Karpas-422 (cell line): ENCODE measurements at regions not wholly inside any gene's neighbourhood (a gene's known extent, or its start where the extent isn't known, plus 50 kb on each side); places are given as distances from the start of the nearest gene placed in this dataset.

ENCODE experiments used
- DNase-seq: peaks from one replicate; pipeline ENCODE4 v3.0.0-alpha.2; 2015
- H2AFZ ChIP-seq: fragments of 200-600 bp; sonication (generic); 2 replicates; pipeline ENCODE4 v1.6.1; 2014; ENCODE audit warnings: antibody characterized with exemption, low read length, mixed read lengths
- H3K27ac ChIP-seq: fragments of 200-600 bp; sonication (generic); 2 replicates; pipeline ENCODE4 v1.5.1; 2014; ENCODE audit warnings: mild to moderate bottlenecking, low read length, moderate library complexity
- H3K27me3 ChIP-seq: fragments of 200-600 bp; sonication (generic); 2 replicates; pipeline ENCODE4 v1.6.1; 2014; ENCODE audit warnings: low read length, mixed read lengths
- H3K36me3 ChIP-seq: fragments of 200-600 bp; sonication (generic); 2 replicates; pipeline ENCODE4 v1.6.1; 2014; ENCODE audit warnings: low read length, mixed read lengths; ENCODE audit not compliant: insufficient read depth
- H3K4me1 ChIP-seq: fragments of 200-600 bp; sonication (generic); 2 replicates; pipeline ENCODE4 v1.6.1; 2014; ENCODE audit warnings: mild to moderate bottlenecking, low read length, mixed read lengths
- H3K4me2 ChIP-seq: fragments of 200-600 bp; sonication (generic); 2 replicates; pipeline ENCODE4 v1.6.1; 2014; ENCODE audit warnings: low read length, low read depth, mild to moderate bottlenecking; ENCODE audit not compliant: poor library complexity, severe bottlenecking
- H3K4me3 ChIP-seq: fragments of 200-600 bp; sonication (generic); 2 replicates; pipeline ENCODE4 v1.5.1; 2014; ENCODE audit warnings: mild to moderate bottlenecking, antibody characterized with exemption, low read length, mixed read lengths
- H3K79me2 ChIP-seq: fragments of 200-600 bp; sonication (generic); 2 replicates; pipeline ENCODE4 v1.6.1; 2014; ENCODE audit warnings: mild to moderate bottlenecking, low read length, mixed read lengths
- H3K9ac ChIP-seq: fragments of 200-600 bp; sonication (generic); 2 replicates; pipeline ENCODE4 v1.6.0; 2014; ENCODE audit warnings: low read length
- H3K9me2 ChIP-seq: fragments of 200-600 bp; sonication (generic), shearing (Covaris generic); replicated peaks from 2 replicates; pipeline ENCODE4 v1.6.0; 2014; ENCODE audit warnings: mild to moderate bottlenecking, low read length, moderate library complexity; ENCODE audit not compliant: insufficient read depth
- H3K9me3 ChIP-seq: fragments of 300-700, 200-600 bp; sonication (generic); 2 replicates; pipeline ENCODE4 v1.6.1; 2014; ENCODE audit warnings: low read length, mixed read lengths
- H4K20me1 ChIP-seq: fragments of 200-600 bp; sonication (generic); 2 replicates; pipeline ENCODE4 v1.6.1; 2014; ENCODE audit warnings: mild to moderate bottlenecking, antibody characterized with exemption, low read length, low read depth; ENCODE audit not compliant: insufficient read depth

GRCh38 chr2:146532009-146532408 lies 1312.8 kb upstream of the ACVR2A start:
- Histone ChIP-seq H3K4me3 (no peak overlapping the region), H3K27me3 (no peaks in the 10 kb centered on the region), H3K4me2 (no peak overlapping the region), H4K20me1 (no peaks in the 10 kb centered on the region), H2AFZ (no peak overlapping the region), H3K79me2 (no peaks in the 10 kb centered on the region), H3K27ac (no peak overlapping the region), H3K36me3 (no peaks in the 10 kb centered on the region), H3K9me3 (no peaks in the 10 kb centered on the region), H3K9ac (no peak overlapping the region), H3K9me2 (no peaks in the 10 kb centered on the region), H3K4me1 (no peaks in the 10 kb centered on the region)
- no peak for DNase-seq

DNA sequence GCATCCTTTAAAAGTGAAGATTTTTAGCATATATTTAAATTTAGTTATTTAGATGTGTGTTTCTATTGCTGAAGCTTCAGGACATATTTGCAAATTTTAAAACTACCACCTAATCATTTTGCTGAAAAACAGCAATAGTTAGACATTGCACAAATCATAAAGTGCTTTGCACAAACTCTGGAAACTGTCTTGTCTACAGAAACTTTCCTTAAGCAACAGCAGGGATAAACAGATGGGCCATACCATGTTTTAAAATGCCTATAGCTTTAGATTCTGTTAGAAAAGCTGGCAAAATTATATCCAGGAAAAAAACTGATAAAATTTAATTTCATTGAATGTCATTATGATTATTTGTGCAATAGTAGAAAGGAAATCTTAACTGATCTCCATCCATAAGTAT lies 1313.9 kb upstream of the ACVR2A start:
- H3K79me2 ChIP-seq = no peaks in the 10 kb centered on the region
- no peaks in the 10 kb centered on the region for H3K27me3 ChIP-seq
- no peaks in the 10 kb centered on the region for H4K20me1 ChIP-seq
- H3K36me3 ChIP-seq = no peaks in the 10 kb centered on the region
- no peak overlapping the region for H2AFZ ChIP-seq
- no peak overlapping the region for H3K9ac ChIP-seq
- H3K9me3 ChIP-seq = no peaks in the 10 kb centered on the region
- no peak overlapping the region for H3K27ac ChIP-seq
- no peak for DNase-seq
- H3K4me2 ChIP-seq = no peak overlapping the region
- H3K4me1 ChIP-seq = no peaks in the 10 kb centered on the region
- H3K9me2 ChIP-seq = no peaks in the 10 kb centered on the region
- H3K4me3 ChIP-seq = no peak overlapping the region

DNA sequence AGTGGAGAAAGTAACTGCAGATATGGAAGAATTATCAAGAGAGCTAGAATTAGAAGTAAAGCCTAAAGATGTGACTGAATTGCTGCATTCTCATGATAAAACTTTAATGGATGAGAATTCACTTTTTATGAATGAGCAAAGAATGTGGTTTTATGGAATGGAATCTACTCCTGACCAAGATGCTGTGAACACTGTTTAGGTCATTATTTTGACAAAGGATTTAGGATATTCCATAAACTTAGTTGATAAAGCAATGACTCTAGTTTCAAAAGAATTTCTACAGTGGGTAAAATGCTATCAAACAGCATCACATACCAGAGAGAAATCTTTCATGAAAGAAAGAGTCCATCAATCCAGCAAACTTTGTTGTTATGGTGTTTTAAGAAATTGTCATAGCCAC lies 1317.7 kb upstream of the ACVR2A start:
- Histone ChIP-seq H4K20me1 (no peaks in the 10 kb centered on the region), H3K27ac (no peak overlapping the region), H3K9me2 (no peaks in the 10 kb centered on the region), H2AFZ (no peak overlapping the region), H3K79me2 (no peaks in the 10 kb centered on the region), H3K9ac (no peak overlapping the region), H3K9me3 (no peaks in the 10 kb centered on the region), H3K4me3 (no peak overlapping the region), H3K27me3 (no peaks in the 10 kb centered on the region), H3K4me1 (no peaks in the 10 kb centered on the region), H3K36me3 (no peaks in the 10 kb centered on the region), H3K4me2 (no peak overlapping the region)
- no peak for DNase-seq

DNA sequence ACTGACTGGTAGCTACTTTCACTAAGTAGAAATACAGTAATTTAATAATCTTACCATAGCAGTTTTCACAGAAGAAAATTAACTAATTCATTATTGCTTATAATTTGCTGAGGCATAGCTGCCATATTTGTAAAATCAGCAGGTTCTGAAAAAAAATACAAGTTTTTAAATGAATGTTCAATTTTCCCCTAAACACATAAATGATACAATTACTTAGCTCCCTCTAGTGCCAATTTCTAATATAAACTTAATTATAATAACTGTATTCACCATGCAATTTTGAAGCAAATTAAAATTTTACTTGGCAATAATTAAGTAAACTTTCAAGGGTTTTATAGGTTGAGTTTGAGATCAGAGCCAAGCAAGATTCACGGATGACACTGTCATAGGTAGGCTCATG lies 1321.6 kb upstream of the ACVR2A start:
- no peaks in the 10 kb centered on the region for H3K9me2 ChIP-seq
- H2AFZ ChIP-seq = no peak overlapping the region

DNA sequence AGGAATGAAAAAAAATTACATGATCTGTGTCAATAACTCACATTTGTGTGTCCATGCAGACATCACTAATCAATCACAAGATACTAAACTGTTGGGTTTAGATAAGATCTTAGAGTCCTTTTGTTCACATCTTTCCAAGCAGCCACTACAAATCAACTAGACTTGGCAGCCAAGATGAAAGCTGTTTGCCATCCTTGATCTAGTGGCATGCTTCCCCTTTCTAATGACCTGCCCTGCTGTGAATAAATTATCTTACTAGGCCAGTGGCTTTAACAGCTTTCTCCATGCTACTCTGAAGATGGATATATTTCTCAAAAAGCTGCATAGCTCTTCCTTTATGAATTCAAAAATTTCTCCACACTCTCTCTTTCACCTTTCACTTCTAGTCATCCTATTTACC lies 1338.0 kb upstream of the ACVR2A start:
- no peak for DNase-seq
- Histone ChIP-seq H2AFZ (no peak overlapping the region), H3K36me3 (no peaks in the 10 kb centered on the region), H3K79me2 (no peaks in the 10 kb centered on the region), H3K4me2 (no peak overlapping the region), H3K27ac (no peak overlapping the region), H3K4me1 (no peaks in the 10 kb centered on the region), H3K4me3 (no peak overlapping the region), H3K9ac (no peak overlapping the region), H4K20me1 (no peaks in the 10 kb centered on the region), H3K9me2 (peaks cover 4% of the 10 kb centered on the region; the same call in 1 of the 2 replicates), H3K9me3 (no peaks in the 10 kb centered on the region), H3K27me3 (no peaks in the 10 kb centered on the region)

More for the DNA sequence above, 1321.6 kb upstream of the ACVR2A start:
- no peaks in the 10 kb centered on the region for H3K9me3 ChIP-seq
- H3K36me3 ChIP-seq = no peaks in the 10 kb centered on the region
- H3K9ac ChIP-seq = no peak overlapping the region
- H3K4me2 ChIP-seq = no peak overlapping the region
- peak; percentile 69 for DNase-seq
- no peaks in the 10 kb centered on the region for H4K20me1 ChIP-seq
- no peaks in the 10 kb centered on the region for H3K4me1 ChIP-seq
- H3K27ac ChIP-seq = no peak overlapping the region
- no peaks in the 10 kb centered on the region for H3K79me2 ChIP-seq
- H3K27me3 ChIP-seq = no peaks in the 10 kb centered on the region
- H3K4me3 ChIP-seq = no peak overlapping the region

DNA sequence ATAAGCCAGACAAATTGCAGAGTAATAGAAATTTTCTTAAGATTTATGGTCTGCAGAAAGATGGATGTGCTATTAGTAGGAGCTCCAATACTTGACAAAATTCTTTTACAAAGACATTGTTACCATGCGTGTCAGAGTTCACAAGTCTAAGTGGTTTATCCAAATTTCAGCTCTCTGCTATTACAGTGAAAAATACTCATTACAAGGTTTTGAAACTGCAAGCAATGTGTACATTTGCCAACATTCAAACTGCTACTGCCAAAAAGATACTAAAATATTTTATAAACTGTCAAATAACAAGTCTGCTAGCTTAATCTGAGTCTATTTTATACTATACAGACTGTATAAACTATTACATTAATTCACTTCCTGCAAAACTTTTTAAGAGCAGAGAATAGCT lies 1341.5 kb upstream of the ACVR2A start:
- Histone ChIP-seq H3K4me1 (no peaks in the 10 kb centered on the region), H3K4me2 (no peak overlapping the region), H3K9me2 (peaks cover 4% of the 10 kb centered on the region; the same call in 1 of the 2 replicates), H3K9ac (no peak overlapping the region), H3K27me3 (no peaks in the 10 kb centered on the region), H3K36me3 (no peaks in the 10 kb centered on the region), H2AFZ (no peak overlapping the region), H3K79me2 (no peaks in the 10 kb centered on the region), H3K27ac (no peak overlapping the region), H3K9me3 (no peaks in the 10 kb centered on the region), H4K20me1 (no peaks in the 10 kb centered on the region), H3K4me3 (no peak overlapping the region)
- no peak for DNase-seq

DNA sequence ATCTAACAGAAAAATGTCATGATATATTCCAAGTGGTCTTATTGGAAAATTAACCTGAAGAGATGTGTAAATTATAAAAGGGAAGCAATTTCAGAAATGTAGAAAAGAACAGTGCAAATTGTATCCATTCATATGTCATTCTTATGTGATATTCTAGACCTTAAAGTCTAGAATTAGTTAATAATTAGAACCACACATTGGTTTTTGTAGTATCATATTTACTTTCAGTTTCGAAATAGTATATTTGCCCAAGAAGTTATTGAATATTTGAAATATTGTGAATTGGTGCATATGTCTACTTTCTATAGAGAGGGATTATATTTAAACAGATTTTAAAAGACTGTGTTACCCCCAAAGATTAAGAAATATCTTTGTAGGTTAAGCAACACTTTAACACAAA lies 1348.6 kb upstream of the ACVR2A start:
- no peaks in the 10 kb centered on the region for H3K9me2 ChIP-seq
- no peaks in the 10 kb centered on the region for H3K36me3 ChIP-seq
- H3K27me3 ChIP-seq = no peaks in the 10 kb centered on the region
- no peaks in the 10 kb centered on the region for H4K20me1 ChIP-seq
- H3K9me3 ChIP-seq = no peaks in the 10 kb centered on the region; the same call in 1 of the 2 replicates
- H3K4me2 ChIP-seq = no peak overlapping the region
- H3K4me1 ChIP-seq = no peaks in the 10 kb centered on the region
- H3K27ac ChIP-seq = no peak overlapping the region
- H2AFZ ChIP-seq = no peak overlapping the region
- H3K4me3 ChIP-seq = no peak overlapping the region
- DNase-seq = no peak
- no peaks in the 10 kb centered on the region for H3K79me2 ChIP-seq
- no peak overlapping the region for H3K9ac ChIP-seq

- Histone ChIP-seq H3K9me2 (no peaks in the 10 kb centered on the region), H3K79me2 (no peaks in the 10 kb centered on the region), H3K9me3 (no peaks in the 10 kb centered on the region; the same call in 1 of the 2 replicates), H3K4me2 (no peak overlapping the region), H2AFZ (no peak overlapping the region), H3K27ac (no peak overlapping the region), H3K4me3 (no peak overlapping the region), H3K9ac (no peak overlapping the region), H4K20me1 (no peaks in the 10 kb centered on the region), H3K4me1 (no peaks in the 10 kb centered on the region), H3K36me3 (no peaks in the 10 kb centered on the region), H3K27me3 (no peaks in the 10 kb centered on the region)
- DNase-seq = no peak
Measured at GRCh38 chr2:146489386-146489785, 1355.4 kb upstream of the ACVR2A start.

GRCh38 chr2:146481629-146482028 lies 1363.2 kb upstream of the ACVR2A start:
- no peaks in the 10 kb centered on the region for H3K4me1 ChIP-seq
- no peaks in the 10 kb centered on the region for H3K9me2 ChIP-seq
- no peaks in the 10 kb centered on the region for H3K9me3 ChIP-seq
- no peaks in the 10 kb centered on the region for H3K27me3 ChIP-seq
- H4K20me1 ChIP-seq = no peaks in the 10 kb centered on the region
- H3K36me3 ChIP-seq = no peaks in the 10 kb centered on the region
- no peak overlapping the region for H3K4me2 ChIP-seq
- no peak overlapping the region for H3K27ac ChIP-seq
- H3K9ac ChIP-seq = no peak overlapping the region
- no peak overlapping the region for H2AFZ ChIP-seq
- DNase-seq = no peak
- no peak overlapping the region for H3K4me3 ChIP-seq
- H3K79me2 ChIP-seq = no peaks in the 10 kb centered on the region
